Natural killer cell (primary cell): ENCODE measurements at regions not wholly inside any gene's neighbourhood (a gene's known extent, or its start where the extent isn't known, plus 50 kb on each side); places are given as distances from the start of the nearest gene placed in this dataset.

Experiments used
- ATAC-seq, 3 donors: fragments of 150-1000 bp in 2 of 3; fragments of 200-7000 bp in 1 of 3; cut with Tn5 transposase; 1 replicate in 1 of 3; 2 replicates in 2 of 3; pipeline ENCODE4 v1.10.0; 2021; ENCODE audit warnings: mild to moderate bottlenecking in 2 of 3, moderate library complexity in 2 of 3
- DNase-seq, 2 donors: peaks; one replicate each; pipeline versions ENCODE4 v3.0.0 to v3.0.0-alpha.2; 2013 to 2021; ENCODE audit warnings: mixed read lengths in 1 of 2
- H3K27ac ChIP-seq: one replicate; pipeline ENCODE4 v1.5.1; 2013; ENCODE audit warnings: mild to moderate bottlenecking, low read length
- H3K27me3 ChIP-seq: one replicate; pipeline ENCODE4 v1.6.1; 2013; ENCODE audit warnings: low read length; ENCODE audit not compliant: control insufficient read depth, insufficient read depth
- H3K36me3 ChIP-seq: one replicate; pipeline ENCODE4 v1.6.1; 2013; ENCODE audit warnings: low read length; ENCODE audit not compliant: control insufficient read depth, insufficient read depth
- H3K4me1 ChIP-seq: one replicate; pipeline ENCODE4 v1.6.1; 2013; ENCODE audit warnings: low read length; ENCODE audit not compliant: control insufficient read depth, insufficient read depth
- H3K4me3 ChIP-seq: one replicate; pipeline ENCODE4 v1.5.1; 2013; ENCODE audit warnings: low read length
- H3K9me3 ChIP-seq: one replicate; pipeline ENCODE4 v1.6.1; 2013; ENCODE audit warnings: low read length; ENCODE audit not compliant: control insufficient read depth, insufficient read depth
- H3K27ac Mint-ChIP-seq, 2 donors: one replicate each; pipeline ENCODE4 v1.8.0; 2022; ENCODE audit warnings: mild to moderate bottlenecking in 2 of 2, mixed read lengths in 2 of 2, moderate library complexity in 1 of 2
- H3K27me3 Mint-ChIP-seq, 2 donors: one replicate each; pipeline ENCODE4 v1.8.0; 2022; ENCODE audit warnings: low read depth in 2 of 2, mixed read lengths in 2 of 2
- H3K36me3 Mint-ChIP-seq: one replicate; pipeline ENCODE4 v1.8.0; 2022; ENCODE audit warnings: mixed read lengths
- H3K4me1 Mint-ChIP-seq, 2 donors: one replicate each; pipeline ENCODE4 v1.8.0; 2022; ENCODE audit warnings: mixed read lengths in 2 of 2
- H3K4me3 Mint-ChIP-seq: one replicate; pipeline ENCODE4 v1.8.0; 2022; ENCODE audit warnings: mild to moderate bottlenecking, moderate library complexity, mixed read lengths
- H3K9me3 Mint-ChIP-seq, 2 donors: one replicate each; pipeline ENCODE4 v1.8.0; 2022; ENCODE audit warnings: mixed read lengths in 2 of 2
- CTCF ChIP-seq: fragments of 200-600 bp; IDR thresholded peaks from one replicate; pipeline ENCODE4 v1.8.0; 2022; ENCODE audit warnings: antibody characterized with exemption
- WGBS: methylation state at CpG from one replicate; pipeline ENCODE4 v1.1.7; 2013; ENCODE audit warnings: missing lambda C conversion rate; ENCODE audit not compliant: insufficient coverage; 5-methylcytosine and 5-hydroxymethylcytosine counted together
- intact Hi-C: fragments of 100-400 bp; cut with micrococcal nuclease; formaldehyde crosslinking; loops from one replicate; pipeline ENCODE4 v1.14.2; 2022

GRCh38 chr6:131353106-131353505 lies 217.8 kb downstream of the AKAP7 start:
- H3K4me3 Mint-ChIP-seq, result no peak overlapping the region
- intact Hi-C loops, result no loop called here
- ATAC-seq (no peak), DNase-seq (no peak)
- Histone ChIP-seq H3K9me3 (no peaks in the 10 kb centered on the region), H3K4me3 (no peak overlapping the region), H3K27ac (no peak overlapping the region), H3K4me1 (no peaks in the 10 kb centered on the region), H3K27me3 (no peaks in the 10 kb centered on the region), H3K36me3 (no peaks in the 10 kb centered on the region)
- H3K36me3 Mint-ChIP-seq, result no peaks in the 10 kb centered on the region
- 95% methylated on average over 3 of the region's 3 CpGs for WGBS
- no peaks in the 10 kb centered on the region for H3K9me3 Mint-ChIP-seq
- no peaks in the 10 kb centered on the region for H3K4me1 Mint-ChIP-seq
- H3K27me3 Mint-ChIP-seq, result no peaks in the 10 kb centered on the region
- no peak for TF ChIP-seq CTCF
- H3K27ac Mint-ChIP-seq, result no peak overlapping the region

- Mint-ChIP-seq H3K36me3 (no peaks in the 10 kb centered on the region), H3K4me3 (no peak overlapping the region), H3K9me3 (no peaks in the 10 kb centered on the region), H3K27me3 (no peaks in the 10 kb centered on the region), H3K27ac (no peak overlapping the region), H3K4me1 (no peaks in the 10 kb centered on the region)
- Histone ChIP-seq H3K27ac (no peak overlapping the region), H3K4me1 (no peaks in the 10 kb centered on the region), H3K36me3 (no peaks in the 10 kb centered on the region), H3K4me3 (no peak overlapping the region), H3K9me3 (no peaks in the 10 kb centered on the region), H3K27me3 (no peaks in the 10 kb centered on the region)
- intact Hi-C loops, result no loop called here
- no peak for DNase-seq
- ATAC-seq, result no peak
- no peak for TF ChIP-seq CTCF
- 99% methylated on average over 3 of the region's 4 CpGs for WGBS
These were observed 218.6 kb downstream of the AKAP7 start for GRCh38 chr6:131353876-131354275.

- no peaks in the 10 kb centered on the region for H3K36me3 Mint-ChIP-seq
- no peaks in the 10 kb centered on the region for H3K4me1 Mint-ChIP-seq
- no peaks in the 10 kb centered on the region for H3K36me3 ChIP-seq
- H3K27me3 Mint-ChIP-seq, result no peaks in the 10 kb centered on the region
- DNase-seq (no peak), ATAC-seq (no peak)
- intact Hi-C loops, result no loop called here
- no peak for TF ChIP-seq CTCF
- H3K9me3 ChIP-seq, result no peaks in the 10 kb centered on the region
- H3K4me3 Mint-ChIP-seq, result no peak overlapping the region
- no peak overlapping the region for H3K27ac ChIP-seq
- no peak overlapping the region for H3K4me3 ChIP-seq
- H3K27ac Mint-ChIP-seq, result no peak overlapping the region
- 87% methylated on average over 2 of the region's 2 CpGs for WGBS
- H3K27me3 ChIP-seq, result no peaks in the 10 kb centered on the region
- H3K4me1 ChIP-seq, result no peaks in the 10 kb centered on the region
- no peaks in the 10 kb centered on the region for H3K9me3 Mint-ChIP-seq
These were observed 218.7 kb upstream of the ARG1 start for GRCh38 chr6:131354356-131354755.

GRCh38 chr6:131356161-131356560 lies 216.9 kb upstream of the ARG1 start:
- no peak overlapping the region for H3K27ac ChIP-seq
- no peaks in the 10 kb centered on the region for H3K27me3 ChIP-seq
- DNase-seq (no peak), ATAC-seq (no peak)
- no peaks in the 10 kb centered on the region for H3K4me1 Mint-ChIP-seq
- 90% methylated on average over 2 of the region's 2 CpGs for WGBS
- H3K9me3 Mint-ChIP-seq, result no peaks in the 10 kb centered on the region
- no peak overlapping the region for H3K27ac Mint-ChIP-seq
- H3K36me3 ChIP-seq, result no peaks in the 10 kb centered on the region
- no peaks in the 10 kb centered on the region for H3K9me3 ChIP-seq
- H3K4me1 ChIP-seq, result no peaks in the 10 kb centered on the region
- no peaks in the 10 kb centered on the region for H3K36me3 Mint-ChIP-seq
- no peak for TF ChIP-seq CTCF
- intact Hi-C loops, result no loop called here
- H3K27me3 Mint-ChIP-seq, result no peaks in the 10 kb centered on the region
- no peak overlapping the region for H3K4me3 ChIP-seq
- H3K4me3 Mint-ChIP-seq, result no peak overlapping the region
